Heart right ventricle (tissue), 16 donors: ENCODE measurements at regions not wholly inside any gene's neighbourhood (a gene's known extent, or its start where the extent isn't known, plus 50 kb on each side); places are given as distances from the start of the nearest gene placed in this dataset.
A peak's percentile ranks its signal among the peaks of the same experiment; 100 is the strongest.

Experiments
- ATAC-seq, 8 donors: fragments of 200-7000 bp; cut with Tn5 transposase; one replicate each; pipeline ENCODE4 v1.9.1; 2020; ENCODE audit warnings: mild to moderate bottlenecking in 8 of 8, moderate library complexity in 8 of 8, moderate number of reproducible peaks in 1 of 8
- DNase-seq, 2 donors: peaks; one replicate each; pipeline ENCODE4 v3.0.0-alpha.2; 2020
- H3K27ac ChIP-seq, 10 donors: fragments of 200-600 bp; sonication (generic) in 2 of 10; one replicate each; pipeline versions ENCODE4 v1.5.0 to v1.8.0; 2020 to 2022; ENCODE audit warnings: mild to moderate bottlenecking in 3 of 10
- H3K27me3 ChIP-seq, 7 donors: fragments of 200-600 bp; one replicate each; pipeline ENCODE4 v1.8.0; 2021 to 2022; ENCODE audit warnings: mild to moderate bottlenecking in 2 of 7
- H3K36me3 ChIP-seq, 9 donors: fragments of 200-600 bp; sonication (generic) in 1 of 9; one replicate each; pipeline versions ENCODE4 v1.5.0 to v1.8.0; 2020 to 2022; ENCODE audit warnings: mild to moderate bottlenecking in 2 of 9
- H3K4me1 ChIP-seq, 9 donors: fragments of 200-600 bp; sonication (generic) in 1 of 9; one replicate each; pipeline versions ENCODE4 v1.5.0 to v1.8.0; 2020 to 2022; ENCODE audit warnings: mild to moderate bottlenecking in 4 of 9
- H3K4me3 ChIP-seq, 10 donors: fragments of 200-600 bp; sonication (generic) in 2 of 10; one replicate each; pipeline versions ENCODE4 v1.5.0 to v1.8.0; 2020 to 2022; ENCODE audit warnings: mild to moderate bottlenecking in 7 of 10, moderate library complexity in 2 of 10
- H3K9me3 ChIP-seq, 11 donors: fragments of 200-600 bp in 10 of 11; sonication (generic) in 2 of 11; one replicate each; pipeline versions ENCODE4 v1.5.0 to v1.8.0; 2013 to 2022; ENCODE audit warnings: mild to moderate bottlenecking in 2 of 11, control low read depth in 1 of 11, moderate library complexity in 1 of 11
- CTCF ChIP-seq, 9 donors: fragments of 200-600 bp; sonication (generic) in 2 of 9; IDR thresholded peaks; one replicate each; pipeline versions ENCODE4 v1.5.0 to v1.8.0; 2021 to 2022; ENCODE audit warnings: antibody characterized with exemption in 9 of 9, mild to moderate bottlenecking in 5 of 9, moderate library complexity in 1 of 9
- WGBS, 2 donors: extraction: QIAGEN DNeasy Blood & Tissue Kit; methylation state at CpG; one replicate each; pipeline ENCODE4 v1.1.7; 2013; ENCODE audit warnings: inconsistent platforms in 1 of 2; 5-methylcytosine and 5-hydroxymethylcytosine counted together
- intact Hi-C, 10 donors: fragments of 100-400 bp; cut with DNase I; formaldehyde crosslinking; loops; one replicate each; pipeline versions ENCODE4 v1.11.1 to v1.14.2; 2022
- donor health status: Arrhythmogenic right ventricular cardiomyopathy.
- donor health status: ischemic (EF 13 %, LVEDD 7.1; RV severe dilation, severe dysfunction).
- donor health status: healthy with polysubstance abuse.
- donor health status: DM: no; HTN: yes; CAD: no.
- donor health status: DM: no; HTN: no; CAD: no.
- donor health status: ischemic (EF 25% LVEDD 6.9; RV normal size, moderate dysfunction).
- donor health status: ischemic (EF 25% LVEDD 5.7; RV mildly dilated, moderate dysfunction).
- donor health status: healthy.
- donor health status: DM: yes; HTN: yes; CAD: no.
- donor health status: Ischemic cardiomyopathy.
- donor health status: ischemic (EF 35%, LVEDD 5.7; RV mildly dilated, moderate dysfunction).
- donor health status: nonischemic (EF 11% LVEDD 7.7; RV severe dilation, severe dysfunction).
- donor health status: DM: yes; HTN: yes; CAD: no.
- donor health status: PGD.
- donor health status: ischemic (EF 29% LVEDD 5.4; RV normal size, mild dysfunction).
- donor health status: nonischemic (EF 23%, LVEDD 6.1; RV moderate dilation, normal function).

- Histone ChIP-seq H3K4me3 (no peak overlapping the region), H3K4me1 (no peaks in the 10 kb centered on the region), H3K9me3 (peaks cover 0 to 23% (median 0%) of the 10 kb centered on the region in 11 donors), H3K27ac (no peak overlapping the region), H3K27me3 (no peaks in the 10 kb centered on the region), H3K36me3 (no peaks in the 10 kb centered on the region)
- ATAC-seq (no peak), DNase-seq (no peak)
- 23 to 37% methylated on average over 2 of the region's 2 CpGs for WGBS, 2 donors
- no peak for TF ChIP-seq CTCF (IDR thresholded peaks at IDR 0.05)
- intact Hi-C loops = no loop called here
Measured at GRCh38 chr5:126115059-126115629, 308.1 kb upstream of the GRAMD2B start.

- Histone ChIP-seq H3K4me3 (no peak overlapping the region), H3K9me3 (peaks cover 0 to 19% (median 0%) of the 10 kb centered on the region in 11 donors), H3K4me1 (no peaks in the 10 kb centered on the region), H3K36me3 (no peaks in the 10 kb centered on the region), H3K27ac (no peak overlapping the region), H3K27me3 (no peaks in the 10 kb centered on the region)
- intact Hi-C loops = no loop called here
- ATAC-seq = no peak
- 81 to 84% methylated on average over 1 of the region's 1 CpG for WGBS, 2 donors
- DNase-seq = no peak
- TF ChIP-seq CTCF (IDR thresholded peaks at IDR 0.05) = no peak
Measured at GRCh38 chr5:126117044-126117443, 306.2 kb upstream of the GRAMD2B start.

- DNase-seq (no peak), ATAC-seq (peak in 1 of 8 donors; percentile 31)
- TF ChIP-seq CTCF (IDR thresholded peaks at IDR 0.05) = no peak
- no peak overlapping the region for H3K27ac ChIP-seq
- H3K4me3 ChIP-seq = no peak overlapping the region
- H3K36me3 ChIP-seq = no peaks in the 10 kb centered on the region
- H3K4me1 ChIP-seq = peaks cover 0 to 6% (median 0%) of the 10 kb centered on the region in 9 donors
- intact Hi-C loops = no loop called here
- 87 to 96% methylated on average over 4 of the region's 4 CpGs for WGBS, 2 donors
- peaks cover 0 to 6% (median 0%) of the 10 kb centered on the region in 11 donors for H3K9me3 ChIP-seq
- no peaks in the 10 kb centered on the region for H3K27me3 ChIP-seq
Measured at GRCh38 chr5:126119887-126120442, 303.2 kb upstream of the GRAMD2B start.

- Histone ChIP-seq H3K4me1 (peaks cover 0 to 6% (median 0%) of the 10 kb centered on the region in 9 donors), H3K27me3 (no peaks in the 10 kb centered on the region), H3K9me3 (no peaks in the 10 kb centered on the region), H3K27ac (no peak overlapping the region), H3K4me3 (no peak overlapping the region), H3K36me3 (no peaks in the 10 kb centered on the region)
- DNase-seq (no peak), ATAC-seq (no peak)
- WGBS, 2 donors = 90 to 96% methylated on average over 1 of the region's 1 CpG
- no peak for TF ChIP-seq CTCF (IDR thresholded peaks at IDR 0.05)
- intact Hi-C loops = no loop called here
Measured at GRCh38 chr5:126120939-126121338, 302.3 kb upstream of the GRAMD2B start.
